PC-3 (cell line): ENCODE measurements at regions not wholly inside any gene's neighbourhood (a gene's known extent, or its start where the extent isn't known, plus 50 kb on each side); places are given as distances from the start of the nearest gene placed in this dataset.

Source experiments
- ATAC-seq: fragments of 200-7000 bp; cut with Tn5 transposase; 2 replicates; pipeline ENCODE4 v1.9.1; 2020; ENCODE audit warnings: mild to moderate bottlenecking, moderate library complexity
- BruUV-seq: library from RNA; stranded (reverse); fragments of 400-500 nt; replicated peaks from 2 replicates; lab custom pipeline; 2021; lab: Mats Ljungman, UMichigan
- CTCF ChIA-PET: fragments of 300-600 bp; sonication (Branson Sonifier 250); formaldehyde crosslinking; loops from one replicate; lab custom pipeline; 2022; ENCODE audit warnings: antibody characterized with exemption; lab: Charles Lee
- POLR2A ChIA-PET: fragments of 300-600 bp; sonication (Branson Sonifier 250); formaldehyde crosslinking; loops from one replicate; lab custom pipeline; 2022; ENCODE audit warnings: antibody characterized with exemption; ENCODE audit not compliant: unreplicated experiment; lab: Charles Lee
- DNase-seq: peaks from one replicate; pipeline ENCODE4 v3.0.0-alpha.2; 2015
- H2AFZ ChIP-seq: fragments of 300-600 bp; sonication (generic); 2 replicates; pipeline ENCODE4 v1.6.0; 2016; ENCODE audit warnings: antibody characterized with exemption, low read length
- H3F3A ChIP-seq: fragments of 300-600 bp; sonication (generic); one replicate; pipeline ENCODE4 v1.6.0; 2017; ENCODE audit warnings: antibody characterized with exemption, low read length, control low read depth, mild to moderate bottlenecking; ENCODE audit not compliant: unreplicated experiment
- H3K27ac ChIP-seq: fragments of 300-600 bp; sonication (generic); 2 replicates; pipeline ENCODE4 v1.5.1; 2016; ENCODE audit warnings: mild to moderate bottlenecking, low read length
- H3K27me3 ChIP-seq: fragments of 300-600 bp; sonication (generic); 2 replicates; pipeline ENCODE4 v1.6.1; 2016; ENCODE audit warnings: low read length, mixed read lengths
- H3K36me3 ChIP-seq: fragments of 300-600 bp; sonication (generic); 2 replicates; pipeline ENCODE4 v1.6.1; 2016; ENCODE audit warnings: low read depth, mixed run types, low read length, mixed read lengths
- H3K4me1 ChIP-seq: fragments of 300-600 bp; sonication (generic); 2 replicates; pipeline ENCODE4 v1.5.1; 2016; ENCODE audit warnings: low read length; ENCODE audit not compliant: insufficient read depth
- H3K4me2 ChIP-seq: fragments of 300-600 bp; sonication (generic); 2 replicates; pipeline ENCODE4 v1.6.0; 2016; ENCODE audit warnings: low read length
- H3K4me3 ChIP-seq: fragments of 300-600 bp; sonication (generic); 2 replicates; pipeline ENCODE4 v1.5.1; 2016; ENCODE audit warnings: mild to moderate bottlenecking, low read length, mixed read lengths
- H3K79me2 ChIP-seq: fragments of 300-600 bp; sonication (generic); 2 replicates; pipeline ENCODE4 v1.6.1; 2017; ENCODE audit warnings: low read length, mixed read lengths
- H3K9ac ChIP-seq: fragments of 300-600 bp; sonication (generic); 2 replicates; pipeline ENCODE4 v1.6.0; 2016; ENCODE audit warnings: mild to moderate bottlenecking, low read length
- H3K9me2 ChIP-seq: fragments of 300-600 bp; sonication (generic); replicated peaks from 2 replicates; pipeline ENCODE4 v1.6.1; 2016; ENCODE audit warnings: mixed run types, low read length, mixed read lengths
- H3K9me3 ChIP-seq: fragments of 300-600 bp; sonication (generic); 2 replicates; pipeline ENCODE4 v1.6.1; 2016; ENCODE audit warnings: low read length, mixed read lengths
- H4K20me1 ChIP-seq: fragments of 300-600 bp; sonication (generic); 2 replicates; pipeline ENCODE4 v1.6.1; 2016; ENCODE audit warnings: low read length, mixed read lengths
- CTCF ChIP-seq: fragments of 300-600 bp; sonication (generic); conservative IDR thresholded peaks from 2 replicates; pipeline ENCODE4 v1.5.1; 2017; ENCODE audit warnings: antibody characterized with exemption, low read depth, mild to moderate bottlenecking, low read length
- EZH2 ChIP-seq: fragments of 300-600 bp; sonication (generic); IDR thresholded peaks from one replicate; pipeline ENCODE4 v1.6.1; 2017; ENCODE audit warnings: antibody characterized with exemption, mild to moderate bottlenecking, low read length; ENCODE audit not compliant: unreplicated experiment
- EZH2phosphoT487 ChIP-seq: fragments of 300-600 bp; sonication (generic); IDR thresholded peaks from 2 replicates; pipeline ENCODE4 v1.6.1; 2018; ENCODE audit warnings: mild to moderate bottlenecking, antibody characterized with exemption, low read length, borderline replicate concordance
- intact Hi-C: fragments of 100-400 bp; cut with micrococcal nuclease; formaldehyde crosslinking; loops from 2 replicates; pipeline ENCODE4 v1.9.0; 2023

DNA sequence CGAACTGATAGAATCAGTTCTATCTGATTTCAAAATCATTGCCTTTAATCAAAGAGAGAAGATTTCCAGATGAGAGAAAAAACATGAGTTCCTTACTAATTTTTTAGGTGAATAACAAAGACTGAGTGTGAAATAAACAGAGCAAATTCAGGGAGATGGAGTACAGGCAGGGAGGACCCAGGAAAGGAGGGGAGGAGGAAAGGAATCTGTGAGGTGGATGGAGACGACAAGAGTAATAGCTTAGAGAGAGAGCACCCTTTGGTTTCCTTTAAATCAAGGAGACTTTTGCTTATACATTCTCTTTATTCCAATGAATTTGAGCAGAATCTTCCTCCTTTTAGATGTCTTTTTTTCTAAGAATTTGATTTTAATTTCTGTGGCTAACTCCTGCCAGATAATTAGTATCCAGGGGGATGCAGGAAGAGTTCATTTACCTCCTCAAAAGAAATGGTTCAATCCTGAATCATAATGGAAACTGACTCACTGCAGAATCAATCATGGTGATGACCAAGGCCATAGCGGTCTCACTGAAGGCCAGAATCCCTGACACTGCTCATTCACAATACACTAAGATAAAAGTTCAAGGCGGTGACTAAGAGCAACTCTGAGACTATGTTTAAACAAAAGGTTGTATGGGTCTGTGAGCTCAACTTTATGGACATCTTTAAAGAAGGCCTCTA is 234.0 kb upstream of the ZC3H12C start:
- H3K4me1 ChIP-seq = peaks cover 6% of the 10 kb centered on the region; the same call in 1 of the 2 replicates
- DNase-seq (peak; percentile 76), ATAC-seq (peak; percentile 80)
- no peak for TF ChIP-seq EZH2phosphoT487
- no peak for TF ChIP-seq EZH2
- TF ChIP-seq CTCF = no peak
- POLR2A ChIA-PET = no interaction called here
- H3K9me2 ChIP-seq = 0 out of 2 replicates have a peak, but pooled peaks cover 4% of the 10 kb centered on the region
- no peaks in the 10 kb centered on the region for H4K20me1 ChIP-seq
- H3K36me3 ChIP-seq = no peaks in the 10 kb centered on the region
- no TSS peak for BruUV-seq
- no peak overlapping the region for H3K9ac ChIP-seq
- no peaks in the 10 kb centered on the region for H3F3A ChIP-seq
- no peak overlapping the region for H3K27ac ChIP-seq
- no peaks in the 10 kb centered on the region for H3K79me2 ChIP-seq
- H3K27me3 ChIP-seq = no peaks in the 10 kb centered on the region
- no peak overlapping the region for H2AFZ ChIP-seq
- intact Hi-C loops = loop anchor here (10.0 kb wide), 1 partner anchor 1164 kb away; no protein-coding TSS in a partner anchor
- CTCF ChIA-PET = no interaction called here
- H3K9me3 ChIP-seq = no peaks in the 10 kb centered on the region
- H3K4me3 ChIP-seq = no peak overlapping the region
- no peak overlapping the region for H3K4me2 ChIP-seq

GRCh38 chr11:109862835-109863234 is 230.4 kb upstream of the ZC3H12C start:
- CTCF ChIA-PET = interaction anchor here (0.6 to 0.7 kb wide), 2 partner anchors 77 to 78 kb away, joined by 3 read pairs; no protein-coding TSS in a partner anchor
- Histone ChIP-seq H3K9ac (no peak overlapping the region), H3K79me2 (no peaks in the 10 kb centered on the region), H3F3A (no peaks in the 10 kb centered on the region), H3K9me2 (0 out of 2 replicates have a peak, but pooled peaks cover 4% of the 10 kb centered on the region), H3K27me3 (no peaks in the 10 kb centered on the region), H3K36me3 (no peaks in the 10 kb centered on the region), H2AFZ (no peak overlapping the region), H3K27ac (no peak overlapping the region), H4K20me1 (no peaks in the 10 kb centered on the region), H3K4me3 (no peak overlapping the region), H3K4me1 (peaks cover 6% of the 10 kb centered on the region; the same call in 1 of the 2 replicates), H3K9me3 (no peaks in the 10 kb centered on the region), H3K4me2 (no peak overlapping the region)
- TF ChIP-seq CTCF (no peak), EZH2 (no peak), EZH2phosphoT487 (no peak)
- intact Hi-C loops = no loop called here
- DNase-seq (no peak), ATAC-seq (no peak)
- POLR2A ChIA-PET = no interaction called here
- no TSS peak for BruUV-seq

GRCh38 chr11:109864151-109864661 is 229.0 kb upstream of the ZC3H12C start:
- no peak overlapping the region for H3K9ac ChIP-seq
- no peak overlapping the region for H3K4me2 ChIP-seq
- TF ChIP-seq EZH2phosphoT487 (no peak), EZH2 (no peak), CTCF (no peak)
- H3K9me3 ChIP-seq = no peaks in the 10 kb centered on the region
- no peak overlapping the region for H3K27ac ChIP-seq
- ChIA-PET CTCF (no interaction called here), POLR2A (no interaction called here)
- 0 out of 2 replicates have a peak, but pooled peaks cover 4% of the 10 kb centered on the region for H3K9me2 ChIP-seq
- H3K27me3 ChIP-seq = no peaks in the 10 kb centered on the region
- H3K79me2 ChIP-seq = no peaks in the 10 kb centered on the region
- H3K4me1 ChIP-seq = peaks cover 6% of the 10 kb centered on the region; the same call in 1 of the 2 replicates
- H3K36me3 ChIP-seq = no peaks in the 10 kb centered on the region
- no peaks in the 10 kb centered on the region for H3F3A ChIP-seq
- DNase-seq (peak; percentile 15), ATAC-seq (no peak)
- no peak overlapping the region for H3K4me3 ChIP-seq
- H2AFZ ChIP-seq = no peak overlapping the region
- H4K20me1 ChIP-seq = no peaks in the 10 kb centered on the region
- no TSS peak for BruUV-seq
- intact Hi-C loops = no loop called here
